ENCODE measurements at regions not wholly inside any gene's neighbourhood (a gene's known extent, or its start where the extent isn't known, plus 50 kb on each side); places are given as distances from the start of the nearest gene placed in this dataset.

DNA sequence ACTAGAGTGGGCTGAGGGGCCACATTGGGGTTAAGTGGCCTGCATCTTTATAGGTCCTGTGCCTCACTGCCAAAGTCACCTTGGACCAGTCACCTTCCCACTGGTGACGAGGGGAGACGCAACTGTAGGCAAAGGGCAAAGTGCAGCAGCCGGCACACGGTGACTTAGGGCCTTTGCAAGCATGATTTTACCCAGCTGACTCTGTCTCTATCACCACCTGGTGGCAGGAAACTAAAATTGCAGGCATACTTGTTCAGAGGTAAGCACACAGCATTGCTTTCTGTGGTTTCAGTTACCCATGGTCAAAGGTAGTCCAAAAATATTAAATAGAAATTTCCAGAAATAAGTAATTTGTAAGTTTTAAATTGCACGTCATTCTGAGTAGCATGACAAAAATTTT, 1164.4 kb downstream of the BRD1 start:
- H4K20me1 ChIP-seq (ENCODE audit: insufficient read depth, low read length, poor library complexity, severe bottlenecking), result no peaks in the 10 kb centered on the region
- no peaks in the 10 kb centered on the region for H3K9me2 ChIP-seq (replicated peaks; ENCODE audit: low read depth, low read length)
- H3K36me3 ChIP-seq (ENCODE audit: insufficient read depth, low read length), result no peaks in the 10 kb centered on the region
- H3K27me3 ChIP-seq (ENCODE audit: insufficient read depth, low read length, poor library complexity, severe bottlenecking), result no peaks in the 10 kb centered on the region
- TF ChIP-seq, protein P1, sequence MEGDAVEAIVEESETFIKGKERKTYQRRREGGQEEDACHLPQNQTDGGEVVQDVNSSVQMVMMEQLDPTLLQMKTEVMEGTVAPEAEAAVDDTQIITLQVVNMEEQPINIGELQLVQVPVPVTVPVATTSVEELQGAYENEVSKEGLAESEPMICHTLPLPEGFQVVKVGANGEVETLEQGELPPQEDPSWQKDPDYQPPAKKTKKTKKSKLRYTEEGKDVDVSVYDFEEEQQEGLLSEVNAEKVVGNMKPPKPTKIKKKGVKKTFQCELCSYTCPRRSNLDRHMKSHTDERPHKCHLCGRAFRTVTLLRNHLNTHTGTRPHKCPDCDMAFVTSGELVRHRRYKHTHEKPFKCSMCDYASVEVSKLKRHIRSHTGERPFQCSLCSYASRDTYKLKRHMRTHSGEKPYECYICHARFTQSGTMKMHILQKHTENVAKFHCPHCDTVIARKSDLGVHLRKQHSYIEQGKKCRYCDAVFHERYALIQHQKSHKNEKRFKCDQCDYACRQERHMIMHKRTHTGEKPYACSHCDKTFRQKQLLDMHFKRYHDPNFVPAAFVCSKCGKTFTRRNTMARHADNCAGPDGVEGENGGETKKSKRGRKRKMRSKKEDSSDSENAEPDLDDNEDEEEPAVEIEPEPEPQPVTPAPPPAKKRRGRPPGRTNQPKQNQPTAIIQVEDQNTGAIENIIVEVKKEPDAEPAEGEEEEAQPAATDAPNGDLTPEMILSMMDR (conservative IDR thresholded peaks at IDR 0.05; ENCODE audit: low read length), result peak; percentile 46
- no peak for TF ChIP-seq EZH2phosphoT487 (IDR thresholded peaks at IDR 0.05; ENCODE audit: borderline replicate concordance)
- H3K79me2 ChIP-seq (ENCODE audit: insufficient read depth, low read length), result no peaks in the 10 kb centered on the region
- no peaks in the 10 kb centered on the region for H3F3A ChIP-seq (ENCODE audit: low read depth)
- no peak overlapping the region for H3K4me2 ChIP-seq (ENCODE audit: low read depth, low read length, poor library complexity, severe bottlenecking)
- H3K4me3 ChIP-seq (ENCODE audit: low read length, poor library complexity, severe bottlenecking), result no peak overlapping the region
- H3K9ac ChIP-seq (ENCODE audit: low read depth, low read length, poor library complexity, severe bottlenecking), result no peak overlapping the region
- peaks cover 15% of the 10 kb centered on the region; the same call in 1 of the 2 replicates for H3K9me3 ChIP-seq (ENCODE audit: insufficient read depth, low read depth, low read length)
- no peaks in the 10 kb centered on the region for H3K4me1 ChIP-seq (ENCODE audit: insufficient read depth, low read length, poor library complexity, severe bottlenecking)
- no peak overlapping the region for H2AFZ ChIP-seq (ENCODE audit: low read length)

DNA sequence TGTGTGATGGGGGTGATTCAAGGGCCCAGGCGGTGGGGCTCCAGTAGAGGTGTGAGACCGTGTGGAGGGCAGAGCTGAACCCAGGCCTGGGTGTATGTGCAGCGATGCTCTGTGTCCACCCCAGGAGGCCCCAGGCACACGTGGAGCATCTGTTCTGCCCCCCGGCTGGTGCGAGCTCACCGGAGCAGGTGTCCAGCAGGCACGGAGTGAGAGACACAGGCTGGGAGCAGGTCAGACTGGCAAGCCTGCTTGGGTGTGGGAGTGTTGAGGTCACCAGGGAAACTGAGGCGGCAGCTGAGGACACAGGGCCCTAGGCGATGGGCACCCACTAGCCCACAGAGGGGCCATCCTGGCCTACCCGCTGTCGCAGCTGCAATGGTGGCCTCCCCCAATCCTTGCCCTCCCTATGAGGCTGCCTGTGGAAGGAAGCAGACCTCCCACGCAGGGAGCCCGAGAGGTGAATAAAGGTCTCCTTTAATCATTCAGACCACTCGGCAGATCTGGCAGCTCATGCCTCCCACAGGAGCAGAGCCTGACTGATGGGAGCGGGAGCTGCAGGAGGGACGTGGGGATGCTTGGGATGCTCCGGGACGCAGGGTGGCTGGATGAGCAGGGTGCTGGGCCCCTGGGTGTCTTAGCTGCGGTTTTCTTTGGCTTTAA, 1165.1 kb downstream of the BRD1 start:
- H3K9ac ChIP-seq (ENCODE audit: low read depth, low read length, poor library complexity, severe bottlenecking), result no peak overlapping the region
- no peaks in the 10 kb centered on the region for H4K20me1 ChIP-seq (ENCODE audit: insufficient read depth, low read length, poor library complexity, severe bottlenecking)
- H2AFZ ChIP-seq (ENCODE audit: low read length), result no peak overlapping the region
- H3K27me3 ChIP-seq (ENCODE audit: insufficient read depth, low read length, poor library complexity, severe bottlenecking), result no peaks in the 10 kb centered on the region
- no peaks in the 10 kb centered on the region for H3K36me3 ChIP-seq (ENCODE audit: insufficient read depth, low read length)
- H3K4me2 ChIP-seq (ENCODE audit: low read depth, low read length, poor library complexity, severe bottlenecking), result no peak overlapping the region
- H3K4me3 ChIP-seq (ENCODE audit: low read length, poor library complexity, severe bottlenecking), result no peak overlapping the region
- no peaks in the 10 kb centered on the region for H3K79me2 ChIP-seq (ENCODE audit: insufficient read depth, low read length)
- no peak for TF ChIP-seq EZH2phosphoT487 (IDR thresholded peaks at IDR 0.05; ENCODE audit: borderline replicate concordance)
- TF ChIP-seq, protein P1 (conservative IDR thresholded peaks at IDR 0.05; ENCODE audit: low read length), result no peak
- H3K9me2 ChIP-seq (replicated peaks; ENCODE audit: low read depth, low read length), result no peaks in the 10 kb centered on the region
- H3K9me3 ChIP-seq (ENCODE audit: insufficient read depth, low read depth, low read length), result peaks cover 15% of the 10 kb centered on the region; the same call in 1 of the 2 replicates
- H3F3A ChIP-seq (ENCODE audit: low read depth), result no peaks in the 10 kb centered on the region
- no peaks in the 10 kb centered on the region for H3K4me1 ChIP-seq (ENCODE audit: insufficient read depth, low read length, poor library complexity, severe bottlenecking)

DNA sequence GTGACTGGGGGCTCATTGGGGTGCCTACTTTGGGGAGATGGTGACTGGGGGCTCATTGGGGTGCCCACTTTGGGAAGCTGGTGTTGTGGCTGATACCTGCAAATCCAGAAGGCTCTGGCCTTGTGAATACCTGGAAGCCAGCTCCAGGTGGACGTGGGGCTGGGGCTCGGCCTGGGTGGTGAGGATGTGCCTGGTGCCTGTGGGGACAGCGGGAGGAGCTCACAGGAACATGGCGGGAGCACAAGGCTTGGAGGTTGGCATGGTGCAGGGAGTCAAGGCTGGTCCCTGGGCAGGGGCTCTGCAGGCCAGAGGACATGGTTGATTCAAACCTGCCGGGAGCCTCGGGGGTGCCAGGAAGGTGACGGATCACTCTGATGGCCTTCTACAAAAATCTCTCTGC, 1165.7 kb downstream of the BRD1 start:
- Histone ChIP-seq H4K20me1 (ENCODE audit: insufficient read depth, low read length, poor library complexity, severe bottlenecking) (no peaks in the 10 kb centered on the region), H3K9me3 (ENCODE audit: insufficient read depth, low read depth, low read length) (peaks cover 18% of the 10 kb centered on the region; the same call in 1 of the 2 replicates), H3K9me2 (replicated peaks; ENCODE audit: low read depth, low read length) (no peaks in the 10 kb centered on the region), H3K4me3 (ENCODE audit: low read length, poor library complexity, severe bottlenecking) (no peak overlapping the region), H3K27me3 (ENCODE audit: insufficient read depth, low read length, poor library complexity, severe bottlenecking) (no peaks in the 10 kb centered on the region), H3K9ac (ENCODE audit: low read depth, low read length, poor library complexity, severe bottlenecking) (no peak overlapping the region), H3K4me1 (ENCODE audit: insufficient read depth, low read length, poor library complexity, severe bottlenecking) (no peaks in the 10 kb centered on the region), H2AFZ (ENCODE audit: low read length) (no peak overlapping the region), H3F3A (ENCODE audit: low read depth) (no peaks in the 10 kb centered on the region), H3K79me2 (ENCODE audit: insufficient read depth, low read length) (no peaks in the 10 kb centered on the region), H3K36me3 (ENCODE audit: insufficient read depth, low read length) (no peaks in the 10 kb centered on the region), H3K4me2 (ENCODE audit: low read depth, low read length, poor library complexity, severe bottlenecking) (no peak overlapping the region)
- no peak for TF ChIP-seq EZH2phosphoT487 (IDR thresholded peaks at IDR 0.05; ENCODE audit: borderline replicate concordance)
- TF ChIP-seq, protein P1 (conservative IDR thresholded peaks at IDR 0.05; ENCODE audit: low read length), result no peak
